Stimulated activated CD4-positive, alpha-beta T cell treated with anti-CD3 and anti-CD28 coated beads, Interleukin-4, amount 100 ng/mL, for 1 hour (primary cell): ENCODE measurements at regions not wholly inside any gene's neighbourhood (a gene's known extent, or its start where the extent isn't known, plus 50 kb on each side); places are given as distances from the start of the nearest gene placed in this dataset.
"Not testable (repeated sequence)": the region's sequence is repeated elsewhere in the genome, so short reads cannot be mapped to it uniquely, and the experiment has no call there.

Experiments used
- DNase-seq: peaks from one replicate; pipeline ENCODE4 v3.0.0-alpha.2; 2020

DNA sequence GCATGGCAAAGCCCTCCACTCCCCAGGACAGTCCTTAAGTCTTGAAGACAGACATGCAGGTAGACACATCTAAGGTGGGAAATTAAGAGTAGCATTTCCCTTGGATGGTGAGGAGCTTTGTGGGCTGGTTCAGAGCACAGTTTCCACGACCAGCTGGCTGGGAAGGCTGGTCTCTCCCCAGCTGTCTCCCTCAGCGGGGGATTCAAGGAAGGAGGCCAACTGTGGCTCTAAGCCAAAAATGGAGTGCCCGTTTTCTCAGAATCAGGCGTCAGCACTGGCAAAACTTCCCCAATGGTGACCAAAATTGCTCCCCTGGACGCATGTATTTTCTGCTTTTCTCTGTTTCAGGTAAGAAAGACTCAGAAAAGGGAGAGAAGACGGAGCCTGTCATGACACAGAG lies 230.6 kb upstream of the FZD8 start:
- no peak for DNase-seq

DNA sequence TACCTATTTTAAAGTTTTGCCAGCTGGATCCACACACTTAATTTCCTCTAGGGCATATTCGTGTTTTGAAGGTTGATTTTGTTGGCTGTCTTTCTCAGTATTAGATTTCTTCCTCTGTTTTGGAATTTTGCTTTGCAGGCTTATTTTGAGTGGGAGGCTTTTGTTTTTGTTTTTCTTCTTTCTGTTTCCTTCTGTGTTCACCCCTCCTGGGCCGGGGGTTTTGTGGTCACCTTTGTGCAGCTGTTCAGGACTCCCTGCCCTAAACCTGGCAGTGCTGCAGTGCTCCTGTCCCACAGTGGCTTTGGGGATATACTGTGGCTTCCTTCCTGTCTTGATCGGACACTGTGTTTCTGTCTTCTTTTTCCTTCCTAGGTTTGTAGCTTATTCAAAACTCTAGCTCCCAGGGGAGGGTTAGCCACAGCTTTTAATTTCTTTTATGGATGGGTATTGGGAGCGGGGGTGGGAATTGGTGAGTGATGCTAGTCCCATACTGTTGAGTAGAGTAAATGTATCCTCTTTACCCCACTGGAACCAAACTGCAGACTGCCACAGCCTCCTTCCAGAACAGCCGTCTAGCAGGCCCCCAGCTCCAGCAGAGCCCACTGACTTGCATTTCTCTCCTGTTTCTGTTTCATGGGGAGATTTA lies 228.7 kb upstream of the FZD8 start:
- DNase-seq, result no peak

DNA sequence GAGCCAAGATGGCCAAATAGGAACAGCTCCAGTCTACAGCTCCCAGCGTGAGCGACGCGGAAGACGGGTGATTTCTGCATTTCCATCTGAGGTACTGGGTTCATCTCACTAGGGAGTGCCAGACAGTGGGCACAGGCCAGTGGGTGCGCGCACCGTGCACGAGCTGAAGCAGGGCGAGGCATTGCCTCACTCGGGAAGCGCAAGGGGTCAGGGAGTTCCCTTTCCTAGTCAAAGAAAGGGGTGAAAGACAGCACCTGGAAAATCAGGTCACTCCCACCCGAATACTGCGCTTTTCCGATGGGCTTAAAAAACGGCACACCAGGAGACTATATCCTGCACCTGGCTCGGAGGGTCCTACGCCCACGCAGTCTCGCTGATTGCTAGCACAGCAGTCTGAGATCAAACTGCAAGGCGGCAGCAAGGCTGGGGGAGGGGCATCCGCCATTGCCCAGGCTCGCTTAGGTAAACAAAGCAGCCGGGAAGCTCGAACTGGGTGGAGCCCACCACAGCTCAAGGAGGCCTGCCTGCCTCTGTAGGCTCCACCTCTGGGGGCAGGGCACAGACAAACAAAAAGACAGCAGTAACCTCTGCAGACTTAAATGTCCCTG lies 216.7 kb upstream of the FZD8 start:
- not testable (repeated sequence) for DNase-seq

DNA sequence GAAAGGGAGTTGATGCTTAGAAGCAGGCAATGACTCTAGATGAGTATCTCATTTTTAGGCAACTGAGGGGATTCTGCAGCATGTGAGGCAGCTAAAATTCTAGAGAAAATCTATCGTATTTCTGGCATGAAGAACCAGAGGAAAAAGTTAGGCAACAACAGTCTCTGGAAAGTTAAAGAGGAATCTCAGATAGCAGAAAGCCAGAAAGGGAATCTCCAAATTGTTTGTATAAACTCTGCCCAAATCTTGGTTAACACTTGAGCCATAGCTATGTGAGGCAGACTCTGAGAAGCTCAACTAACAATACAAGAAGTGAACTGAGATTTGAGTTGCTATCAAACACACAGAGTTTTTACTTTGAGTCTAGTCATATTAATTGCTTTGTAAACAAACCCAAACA lies 215.8 kb upstream of the FZD8 start:
- DNase-seq, result no peak

DNA sequence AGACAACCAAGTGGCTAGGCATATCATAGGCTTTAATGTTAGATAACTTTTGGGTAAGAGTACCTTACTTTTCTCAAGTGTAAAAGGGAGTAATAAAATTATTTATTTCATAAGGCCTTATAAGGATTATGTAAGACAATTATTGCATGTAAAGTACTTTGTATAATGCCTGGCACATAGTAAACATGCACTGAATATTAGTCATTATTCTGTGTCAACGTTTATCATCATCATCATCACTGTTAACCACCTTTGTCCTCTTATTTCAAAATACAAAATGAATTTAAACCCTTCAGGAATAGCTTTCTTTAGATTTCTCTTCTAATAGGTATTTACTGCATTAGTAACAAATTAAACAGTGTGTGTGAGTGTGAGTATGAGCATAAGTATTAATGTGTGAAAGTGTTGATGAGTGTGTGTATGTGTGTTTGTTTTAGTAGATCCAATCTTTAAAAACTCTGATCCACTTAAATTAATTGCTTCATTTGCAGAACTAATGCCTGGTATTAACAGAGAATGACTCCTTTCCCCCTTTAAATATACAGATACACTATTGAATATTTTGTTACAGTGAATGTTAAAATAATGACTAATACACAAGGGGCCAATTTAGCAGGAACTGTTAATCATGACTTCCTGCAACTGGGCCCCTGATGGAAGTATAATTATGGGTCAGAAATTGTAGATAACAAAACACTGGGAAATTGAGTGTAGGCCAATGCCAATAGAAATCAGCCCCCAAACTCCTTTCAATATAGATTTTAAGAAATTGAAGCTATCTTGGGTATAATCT lies 213.3 kb upstream of the FZD8 start:
- no peak for DNase-seq

DNA sequence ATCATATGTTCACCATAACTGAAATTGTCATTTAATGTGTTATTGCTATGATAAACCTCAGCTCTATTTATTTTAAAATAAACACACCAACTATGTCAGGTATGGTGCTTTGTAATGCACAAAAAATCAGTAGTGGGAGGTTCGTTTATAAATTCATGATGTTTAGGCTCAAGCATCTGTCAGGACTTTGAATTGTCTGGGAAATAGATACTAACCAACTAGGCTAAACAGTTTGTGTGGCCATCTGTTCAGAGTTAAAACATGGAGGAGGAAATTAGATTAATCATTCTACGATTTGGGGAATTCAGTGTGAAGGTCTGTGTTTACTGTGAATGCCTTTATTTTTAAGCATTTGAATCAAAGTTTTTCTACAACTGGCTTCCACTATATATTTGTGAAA lies 212.6 kb upstream of the FZD8 start:
- DNase-seq, result no peak

DNA sequence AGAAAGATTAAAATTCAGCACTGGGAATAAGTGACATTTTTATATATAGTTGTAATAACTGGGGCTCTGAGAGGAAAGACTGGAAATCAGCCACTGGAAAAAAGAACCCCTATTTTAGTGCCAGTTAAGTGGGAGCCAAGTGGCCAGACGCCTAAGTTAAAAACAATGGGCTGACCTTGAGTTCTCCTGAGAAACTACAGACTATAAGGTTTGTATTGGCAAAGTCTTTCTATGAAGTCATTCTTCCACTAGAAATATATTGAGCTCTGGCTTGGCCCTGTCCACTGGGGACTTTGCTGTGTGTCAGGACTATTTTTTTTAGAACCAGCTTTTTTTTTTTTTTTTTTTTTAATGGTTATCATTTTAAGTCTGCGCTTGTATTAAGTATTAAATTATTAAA lies 210.6 kb upstream of the FZD8 start:
- DNase-seq, result no peak

DNA sequence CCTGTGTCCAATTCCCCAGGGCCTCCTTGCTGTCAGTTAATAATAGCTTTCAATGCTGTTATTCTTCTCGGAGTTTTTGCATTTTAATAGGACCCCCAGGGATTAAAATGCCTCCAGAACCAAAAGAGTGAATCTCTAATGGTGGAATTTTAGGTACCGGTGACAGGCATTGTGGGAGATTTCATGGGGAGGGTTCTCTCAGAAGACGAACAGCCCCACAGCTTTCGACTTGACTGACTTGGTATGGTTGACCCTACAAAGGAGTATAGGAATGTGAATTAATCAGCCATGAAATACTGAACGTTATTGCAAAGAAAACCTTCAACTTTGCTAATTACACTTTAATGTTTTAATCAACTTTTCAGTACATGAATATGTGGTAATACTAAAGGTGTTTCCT lies 206.3 kb upstream of the FZD8 start:
- DNase-seq, result no peak

DNA sequence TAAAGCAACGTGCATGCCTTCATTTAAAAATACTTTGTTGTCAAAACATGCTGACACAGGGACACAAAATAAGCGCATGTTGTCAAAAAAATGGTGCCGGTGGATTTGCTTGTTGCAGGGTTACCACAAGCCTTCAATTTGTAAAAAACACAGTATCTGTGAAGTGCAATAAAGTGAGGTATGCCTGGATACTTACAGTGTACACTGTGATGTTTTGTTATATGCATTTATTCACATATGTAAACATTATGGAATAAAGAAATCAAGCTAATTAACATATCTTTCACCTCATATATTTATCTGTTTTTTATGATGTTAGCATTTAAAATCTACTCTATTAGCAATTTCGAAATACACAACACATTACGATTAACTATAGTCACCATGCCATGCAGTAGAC lies 202.6 kb upstream of the FZD8 start:
- no peak for DNase-seq

DNA sequence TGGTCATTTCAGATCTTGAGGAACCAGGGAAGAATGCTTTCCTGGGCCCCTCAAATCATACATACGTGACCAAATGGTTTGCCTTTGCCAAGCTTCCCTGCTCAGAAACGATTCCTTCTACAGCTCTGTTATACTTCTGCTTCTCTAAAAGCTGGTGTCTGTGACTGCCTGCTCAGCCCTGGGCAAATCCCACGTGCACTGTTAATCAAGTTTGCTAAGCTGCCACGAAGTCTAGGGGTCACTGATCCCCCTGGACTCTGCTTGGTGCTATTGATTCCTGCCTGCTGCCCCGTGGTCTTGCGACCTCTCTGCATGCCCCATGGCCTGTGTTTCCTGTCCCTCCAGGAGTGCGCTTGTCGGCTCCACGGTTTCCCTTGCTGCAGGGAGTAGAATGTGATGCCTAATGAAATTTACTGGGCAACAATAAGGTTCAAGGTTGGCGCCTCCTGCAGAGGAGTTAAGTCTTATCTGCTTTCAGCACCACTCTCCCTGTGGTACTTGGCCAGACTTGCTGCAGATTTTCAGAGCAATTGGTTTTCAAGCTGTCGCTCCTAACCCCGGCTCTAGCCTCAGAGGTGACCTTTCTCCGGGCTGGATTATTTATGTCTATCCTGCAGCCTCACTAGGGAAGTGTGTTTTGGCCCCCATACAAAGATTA lies 201.6 kb upstream of the FZD8 start:
- no peak for DNase-seq

DNA sequence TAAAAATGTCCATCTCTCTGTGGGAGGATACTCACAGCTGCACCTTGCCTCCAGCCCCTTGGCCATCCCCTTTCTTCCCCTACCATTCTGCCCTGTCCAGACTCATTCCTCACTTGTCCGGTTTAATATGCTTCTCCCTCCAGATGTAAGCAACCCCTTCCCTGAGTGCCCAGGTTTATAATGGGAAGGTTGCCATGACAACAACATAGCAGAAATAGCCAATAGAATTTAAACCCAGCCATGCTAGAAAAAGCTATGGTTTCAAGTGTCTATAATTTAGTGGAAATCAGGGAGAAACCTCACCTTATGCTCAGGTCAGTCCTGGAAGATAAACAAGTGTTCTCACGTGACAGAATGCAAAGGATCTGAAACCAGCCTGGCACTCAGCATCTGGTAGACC lies 196.0 kb upstream of the FZD8 start:
- no peak for DNase-seq

DNA sequence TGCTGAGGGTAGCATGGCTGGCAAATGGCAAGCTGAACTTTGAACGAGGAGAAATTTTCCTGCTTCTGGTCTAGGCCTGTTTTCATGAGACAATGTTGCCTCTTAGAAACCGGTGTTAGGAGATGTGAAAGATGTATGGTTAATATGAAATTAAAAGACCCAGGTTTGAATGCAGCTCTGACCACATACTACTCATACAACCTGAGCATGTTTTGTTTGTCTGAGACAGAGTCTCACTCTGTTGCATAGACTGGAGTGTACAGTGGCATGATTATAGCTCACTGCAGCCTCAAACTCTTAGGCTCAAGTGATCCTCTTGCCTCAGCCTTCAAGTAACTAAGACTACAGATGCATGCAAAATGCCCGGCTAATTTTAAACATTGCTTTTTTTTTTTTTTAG lies 193.4 kb upstream of the FZD8 start:
- no peak for DNase-seq

DNA sequence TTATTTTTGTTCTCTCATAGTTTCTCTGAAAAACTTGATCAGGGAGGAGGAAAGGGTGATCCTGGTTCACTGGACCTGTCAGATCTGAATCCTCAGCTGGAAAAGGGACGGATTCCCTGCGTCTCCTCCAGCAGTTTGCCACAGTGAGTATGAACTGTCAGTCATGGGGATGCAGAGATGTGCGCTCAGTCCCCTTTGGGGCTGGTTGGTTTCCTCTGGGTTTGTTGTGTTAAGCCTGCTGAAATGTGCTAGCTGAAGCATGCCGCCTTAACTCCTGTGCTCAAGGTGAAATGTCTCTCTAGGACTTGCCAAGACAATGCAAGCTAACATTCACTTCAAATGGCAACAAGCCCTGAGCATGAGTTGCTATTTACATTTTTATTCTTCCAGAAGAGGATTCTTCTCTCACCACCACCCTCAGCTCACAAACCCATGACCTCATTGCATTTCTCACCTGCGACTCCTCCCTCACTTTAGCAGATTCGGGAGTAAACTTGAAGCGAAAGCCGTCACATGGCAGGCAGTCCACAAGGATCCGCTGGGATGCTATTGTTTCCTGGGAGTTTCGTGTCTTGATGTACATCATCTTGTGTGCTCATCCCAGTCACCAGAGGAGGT lies 192.9 kb upstream of the FZD8 start:
- no peak for DNase-seq

DNA sequence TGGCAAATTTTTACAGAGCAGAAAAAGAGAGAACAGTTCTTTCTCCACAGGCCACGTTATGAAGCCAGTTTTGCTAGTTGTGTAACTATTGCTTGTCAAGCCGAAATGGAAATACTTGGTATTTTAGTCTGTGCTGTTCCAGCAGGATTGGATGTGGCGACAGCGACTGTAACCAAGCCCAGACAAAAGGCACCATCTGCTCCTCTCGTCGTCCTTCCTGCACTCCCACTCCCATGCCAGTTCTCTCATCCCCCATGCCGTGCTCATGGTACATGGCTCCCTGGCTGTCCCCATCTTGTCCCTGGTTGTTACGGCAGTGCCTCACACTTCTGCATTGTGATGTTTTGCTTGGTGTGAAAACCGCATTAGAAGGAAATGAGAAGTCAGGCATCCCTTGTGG lies 185.7 kb upstream of the FZD8 start:
- no peak for DNase-seq

DNA sequence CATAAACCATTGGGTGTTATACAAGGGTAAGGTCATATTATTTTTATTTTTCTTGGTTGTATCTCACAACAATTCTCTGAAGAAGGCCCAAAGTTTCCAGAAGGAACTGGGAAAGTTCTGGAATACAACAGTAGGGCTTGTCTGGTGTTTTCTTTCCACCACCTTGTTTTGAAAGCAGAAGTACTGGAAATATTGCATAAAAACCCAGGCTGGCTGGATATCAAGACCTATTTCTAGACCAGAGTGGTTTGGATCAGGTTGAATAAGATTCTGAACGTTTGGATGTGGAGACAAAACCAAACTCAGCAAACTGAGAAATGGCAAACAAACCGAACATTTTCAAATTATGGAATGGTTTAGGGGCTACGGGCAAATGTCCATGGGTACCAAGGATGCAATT lies 182.6 kb upstream of the FZD8 start:
- no peak for DNase-seq

DNA sequence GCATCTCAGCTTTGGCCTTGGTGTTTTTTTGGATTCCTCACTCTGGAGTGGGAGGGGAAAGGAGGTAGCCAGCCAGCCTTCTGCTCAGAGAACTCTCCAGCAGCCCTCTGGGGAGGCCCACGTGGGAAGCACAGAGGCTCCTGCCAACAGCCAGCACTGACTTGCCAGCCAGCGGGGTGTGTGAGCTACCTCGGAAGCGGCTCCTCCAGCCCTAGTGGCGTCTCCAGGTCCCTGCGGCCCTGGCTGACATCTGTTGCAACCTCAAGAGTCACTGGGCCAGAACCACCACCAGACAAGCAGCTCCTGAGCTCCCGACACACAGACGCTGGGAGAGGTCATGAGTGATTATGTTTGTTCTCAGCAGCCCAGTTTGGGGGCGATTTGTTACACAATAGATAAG lies 180.2 kb upstream of the FZD8 start:
- DNase-seq, result no peak

DNA sequence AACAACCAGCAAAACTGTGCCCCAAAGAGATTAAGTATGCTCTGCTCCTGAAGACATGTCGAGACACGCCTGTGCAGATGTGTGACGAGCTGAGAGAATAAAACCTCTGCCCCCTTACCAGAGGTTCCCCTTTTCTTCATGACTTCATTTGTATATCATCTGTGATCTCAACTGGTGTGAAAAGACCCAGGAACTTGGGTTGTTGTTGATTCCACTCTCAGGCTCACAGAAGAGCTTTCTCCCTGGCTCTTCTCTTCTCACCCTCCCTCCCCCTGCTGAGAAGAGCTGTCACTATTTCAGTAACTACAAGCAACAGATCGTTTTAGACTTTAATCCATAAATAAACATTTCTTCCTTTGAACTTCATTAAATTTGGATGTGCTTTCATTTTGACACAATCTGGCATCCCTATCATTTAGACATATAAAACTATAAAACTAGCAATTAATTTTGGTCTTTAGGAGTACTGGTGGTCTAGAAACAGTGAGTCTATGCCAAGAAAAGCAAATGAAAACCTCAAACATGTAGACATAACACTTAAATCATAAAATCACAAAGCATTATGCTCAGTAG lies 179.3 kb upstream of the FZD8 start:
- DNase-seq, result no peak

DNA sequence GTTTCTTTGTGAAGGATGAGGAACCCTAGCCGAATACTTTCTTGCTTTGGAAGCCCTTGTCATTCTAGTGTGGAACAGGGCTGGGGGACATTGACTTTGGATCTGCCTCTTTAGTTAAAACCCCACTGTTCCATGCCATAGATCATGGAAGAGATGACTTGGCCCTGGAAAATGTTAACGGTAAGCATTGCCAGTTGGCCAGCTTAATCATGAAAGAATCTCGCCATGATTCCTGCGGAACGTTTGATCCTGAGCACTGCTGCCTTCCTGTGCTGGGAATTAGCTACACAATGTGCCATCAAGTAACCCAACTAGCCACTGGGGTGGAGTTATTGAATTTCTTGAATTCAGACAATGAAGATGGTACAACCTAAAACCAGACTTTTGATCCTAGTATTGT lies 177.6 kb upstream of the FZD8 start:
- DNase-seq, result no peak

DNA sequence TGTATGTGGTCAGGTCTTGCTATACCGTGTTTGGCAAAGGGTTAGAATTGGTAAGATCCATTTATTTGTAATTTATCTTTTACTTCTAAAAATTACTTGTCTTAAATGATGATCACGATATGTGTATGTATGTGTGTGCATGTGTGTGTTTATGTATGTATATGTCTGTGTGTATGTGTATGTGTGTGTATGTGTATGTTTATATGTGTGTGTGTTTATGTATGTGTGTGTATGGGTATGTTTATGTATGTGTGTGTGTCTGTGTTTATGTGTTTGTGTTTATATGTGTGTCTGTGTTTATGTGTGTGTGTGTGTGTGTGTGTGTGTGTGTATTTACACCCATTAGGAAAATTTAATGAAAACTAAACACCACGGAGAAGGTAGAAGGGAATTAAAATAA lies 176.9 kb upstream of the FZD8 start:
- DNase-seq, result no peak

DNA sequence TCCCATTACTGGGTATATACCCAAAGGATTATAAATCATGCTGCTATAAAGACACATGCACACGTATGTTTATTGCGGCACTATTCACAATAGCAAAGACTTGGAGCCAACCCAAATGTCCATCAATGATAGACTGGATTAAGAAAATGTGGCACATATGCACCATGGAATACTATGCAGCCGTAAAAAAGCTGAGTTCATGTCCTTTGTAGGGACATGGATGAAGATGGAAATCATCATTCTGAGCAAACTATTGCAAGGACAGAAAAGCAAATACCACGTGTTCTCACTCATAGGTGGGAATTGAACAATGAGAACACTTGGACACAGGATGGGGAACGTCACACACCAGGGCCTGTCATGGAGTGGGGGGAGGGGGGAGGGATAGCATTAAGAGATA lies 175.0 kb upstream of the FZD8 start:
- not testable (repeated sequence) for DNase-seq

DNA sequence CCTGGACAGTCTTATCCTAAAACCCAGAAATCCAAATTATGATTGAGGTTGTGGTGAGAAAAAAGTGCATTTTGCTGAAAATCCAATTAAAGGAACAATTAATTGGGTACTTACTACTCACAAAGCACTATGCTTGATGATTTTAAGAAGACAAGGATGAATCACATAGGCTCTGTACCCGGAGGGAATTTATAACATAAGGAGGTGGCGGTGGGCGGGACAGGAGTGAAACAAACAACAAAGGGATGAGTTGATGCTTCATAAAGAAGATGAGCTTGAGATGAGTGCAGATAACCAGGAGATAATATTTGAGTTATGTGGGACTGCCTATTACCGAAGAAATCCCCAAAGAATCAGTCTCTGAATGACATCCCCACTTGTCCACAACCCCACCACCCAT lies 171.1 kb upstream of the FZD8 start:
- DNase-seq, result no peak

DNA sequence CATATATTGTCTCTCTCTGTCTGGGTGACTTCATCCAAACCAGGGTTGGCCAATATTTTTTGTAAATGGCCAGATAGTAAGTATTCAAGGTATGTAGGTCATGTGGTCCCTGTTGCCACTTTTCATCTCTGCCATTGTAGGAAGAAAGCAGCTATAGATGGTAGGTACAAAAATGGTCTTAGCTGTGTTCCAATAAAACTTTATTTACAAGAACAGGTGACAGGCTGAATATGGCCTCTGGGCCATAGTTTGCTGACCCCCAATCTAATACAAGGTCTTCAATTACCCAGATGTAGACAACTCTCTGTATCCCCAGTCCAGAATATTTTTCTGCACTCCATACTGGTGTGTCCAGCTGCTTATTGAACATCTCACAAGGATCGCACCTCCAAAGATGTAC lies 166.2 kb upstream of the FZD8 start:
- DNase-seq, result no peak

DNA sequence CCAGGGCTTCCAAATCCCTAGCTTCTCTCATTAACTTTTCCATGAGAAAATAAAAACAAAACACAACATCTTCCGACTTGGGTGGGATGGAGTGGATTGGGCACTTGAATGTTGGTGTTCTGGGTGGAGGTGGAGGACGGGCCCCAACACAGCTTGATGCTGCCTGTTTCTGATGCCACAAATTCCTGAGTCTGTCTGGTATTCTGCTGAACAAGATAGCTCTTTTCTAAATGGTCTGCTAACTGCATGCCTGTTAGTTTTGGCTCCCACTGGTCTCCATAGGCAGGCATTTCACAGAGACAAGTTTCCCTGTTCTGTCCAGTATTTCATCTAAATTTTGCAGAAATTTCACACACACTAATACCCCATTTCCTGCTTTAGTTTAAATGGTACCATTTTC lies 160.9 kb upstream of the FZD8 start:
- DNase-seq, result no peak
